ENCODE measurements at regions not wholly inside any gene's neighbourhood (a gene's known extent, or its start where the extent isn't known, plus 50 kb on each side); places are given as distances from the start of the nearest gene placed in this dataset.

DNA sequence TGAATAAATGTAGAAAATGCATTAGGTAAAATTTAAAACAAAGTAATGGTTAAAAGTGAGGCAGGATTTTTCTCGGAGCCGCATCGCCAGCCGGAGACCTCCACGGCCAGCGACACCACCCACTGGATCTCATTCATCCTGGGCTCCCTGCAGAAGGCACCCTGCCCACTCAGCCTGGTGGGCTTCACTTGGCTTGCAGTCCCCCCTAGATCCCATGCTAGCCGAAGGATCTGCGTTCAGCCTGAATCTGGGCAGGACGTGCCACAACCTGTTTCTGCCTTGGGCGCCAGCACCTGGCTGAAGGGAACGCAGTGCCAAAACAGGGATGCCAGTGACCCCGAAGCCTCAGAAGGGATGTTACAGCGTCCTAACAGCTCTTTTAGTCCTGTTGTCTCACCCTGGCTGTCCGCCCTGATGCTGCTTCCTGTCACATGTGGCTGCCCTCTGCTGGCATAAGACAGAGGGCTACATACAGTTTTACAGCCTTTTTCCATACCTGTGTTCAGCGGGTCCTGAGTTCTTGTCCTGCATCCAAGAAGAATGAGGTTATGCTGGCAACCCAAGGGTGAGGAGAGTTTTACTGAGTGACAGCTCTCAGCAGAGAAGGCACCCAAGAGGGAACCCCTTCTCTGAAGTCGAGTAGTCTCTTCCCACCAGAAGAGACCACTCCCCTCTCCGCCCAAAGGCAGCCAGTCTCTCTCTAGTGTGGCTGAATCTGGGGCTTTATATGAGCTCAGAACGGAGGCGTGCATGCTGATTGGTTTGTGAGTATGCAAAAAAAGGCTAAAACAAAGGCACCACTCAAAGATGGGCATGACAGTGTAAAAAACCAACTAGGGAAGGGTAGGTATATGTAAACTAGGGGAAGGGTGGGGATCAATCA is 173.1 kb upstream of the GYPC start:
- in situ Hi-C loops (cut with HindIII; ENCODE audit: extremely low pct_ligation_motif_present, low pct_unique_long_range_greater_than_20kb) (no loop called here), intact Hi-C loops (cut with micrococcal nuclease; ENCODE audit: unreplicated experiment) (loop anchor here (1.0 kb wide), 1 partner anchor 238 kb away; no protein-coding TSS in a partner anchor)
- CTCF ChIA-PET (ENCODE audit: low intra/inter-chr PET ratio, low total read pairs): no interaction called here
- Histone ChIP-seq H3K79me2 (ENCODE audit: insufficient read depth, low read length) (no peaks in the 10 kb centered on the region), H3K9ac (ENCODE audit: insufficient read depth, low read depth, low read length) (no peak overlapping the region), H3K4me3 (replicated peaks in 1 of 3; ENCODE audit: insufficient read depth in 1 of 3, low read depth in 2 of 3, low read length in 3 of 3) (no peak overlapping the region), H3K36me3 (replicated peaks in 1 of 2; ENCODE audit: control insufficient read depth in 1 of 2, insufficient read depth in 2 of 2, low read length in 2 of 2) (no peaks in the 10 kb centered on the region), H3K27me3 (ENCODE audit: control insufficient read depth in 1 of 2, insufficient read depth in 2 of 2, low read length in 2 of 2) (no peaks in the 10 kb centered on the region; a peak in 1 of 5 replicates), H3K4me2 (ENCODE audit: low read depth, low read length) (no peak overlapping the region), H3K9me3 (ENCODE audit: low read length) (no peaks in the 10 kb centered on the region), H4K20me1 (ENCODE audit: insufficient read depth, low read length) (no peaks in the 10 kb centered on the region), H3K27ac (ENCODE audit: extremely low read length, insufficient read depth, low read length) (no peak overlapping the region), H3K4me1 (ENCODE audit: insufficient read depth, low read length) (no peaks in the 10 kb centered on the region), H2AFZ (ENCODE audit: low read length) (no peak overlapping the region)
- peak; percentile 99 for ATAC-seq
- BruUV-seq (replicated peaks): no TSS peak
- no peak for FAIRE-seq
- 48% methylated on average over 13 of the region's 19 CpGs for WGBS (ENCODE audit: low lambda C conversion rate)
- DNase-seq (ENCODE audit: low spot score): peak; percentile 43
- POLR2A ChIA-PET: no interaction called here
- TF ChIP-seq ZBTB20 (CRISPR knock-in tag; IDR thresholded peaks at IDR 0.05; ENCODE audit: borderline replicate concordance, low read depth) (no peak), HNRNPK (IDR thresholded peaks at IDR 0.05; ENCODE audit: low read depth, low read length, poor library complexity, severe bottlenecking) (no peak), NFRKB (IDR thresholded peaks at IDR 0.05) (no peak), GABPB1 (CRISPR knock-in tag; IDR thresholded peaks at IDR 0.05) (peak; percentile 64; the same call in 1 of the 2 replicates), HNF4A (CRISPR knock-in tag; IDR thresholded peaks at IDR 0.05) (no peak), SALL2 (CRISPR knock-in tag; IDR thresholded peaks at IDR 0.05) (no peak), ZNF460 (CRISPR knock-in tag; IDR thresholded peaks at IDR 0.05; ENCODE audit: borderline replicate concordance) (no peak), SMC3 (IDR thresholded peaks at IDR 0.05; ENCODE audit: low read length) (peak; percentile 62; the same call in 1 of the 2 replicates), ZNF567 (CRISPR knock-in tag; IDR thresholded peaks at IDR 0.05; ENCODE audit: borderline replicate concordance) (no peak), ARNTL (CRISPR knock-in tag; IDR thresholded peaks at IDR 0.05) (no peak), ZNF562 (CRISPR knock-in tag; IDR thresholded peaks at IDR 0.05; ENCODE audit: borderline replicate concordance) (no peak), ETV5 (CRISPR knock-in tag; IDR thresholded peaks at IDR 0.05; ENCODE audit: borderline replicate concordance) (peak; percentile 41; the same call in 1 of the 2 replicates), SMAD3 (CRISPR knock-in tag; IDR thresholded peaks at IDR 0.05) (no peak), ZNF737 (CRISPR knock-in tag; IDR thresholded peaks at IDR 0.05; ENCODE audit: borderline replicate concordance) (0 out of 2 replicates have a peak, but pooled peaks have one; percentile 35), ZNF83 (CRISPR knock-in tag; IDR thresholded peaks at IDR 0.05; ENCODE audit: borderline replicate concordance) (no peak), XRCC5 (optimal IDR thresholded peaks at IDR 0.05; ENCODE audit: low read length) (peak; percentile 53), ZNF777 (CRISPR knock-in tag; IDR thresholded peaks at IDR 0.05) (no peak), STAG1 (CRISPR knock-in tag; IDR thresholded peaks at IDR 0.05) (peak; percentile 63)
- TF ChIP-seq, protein P1, sequence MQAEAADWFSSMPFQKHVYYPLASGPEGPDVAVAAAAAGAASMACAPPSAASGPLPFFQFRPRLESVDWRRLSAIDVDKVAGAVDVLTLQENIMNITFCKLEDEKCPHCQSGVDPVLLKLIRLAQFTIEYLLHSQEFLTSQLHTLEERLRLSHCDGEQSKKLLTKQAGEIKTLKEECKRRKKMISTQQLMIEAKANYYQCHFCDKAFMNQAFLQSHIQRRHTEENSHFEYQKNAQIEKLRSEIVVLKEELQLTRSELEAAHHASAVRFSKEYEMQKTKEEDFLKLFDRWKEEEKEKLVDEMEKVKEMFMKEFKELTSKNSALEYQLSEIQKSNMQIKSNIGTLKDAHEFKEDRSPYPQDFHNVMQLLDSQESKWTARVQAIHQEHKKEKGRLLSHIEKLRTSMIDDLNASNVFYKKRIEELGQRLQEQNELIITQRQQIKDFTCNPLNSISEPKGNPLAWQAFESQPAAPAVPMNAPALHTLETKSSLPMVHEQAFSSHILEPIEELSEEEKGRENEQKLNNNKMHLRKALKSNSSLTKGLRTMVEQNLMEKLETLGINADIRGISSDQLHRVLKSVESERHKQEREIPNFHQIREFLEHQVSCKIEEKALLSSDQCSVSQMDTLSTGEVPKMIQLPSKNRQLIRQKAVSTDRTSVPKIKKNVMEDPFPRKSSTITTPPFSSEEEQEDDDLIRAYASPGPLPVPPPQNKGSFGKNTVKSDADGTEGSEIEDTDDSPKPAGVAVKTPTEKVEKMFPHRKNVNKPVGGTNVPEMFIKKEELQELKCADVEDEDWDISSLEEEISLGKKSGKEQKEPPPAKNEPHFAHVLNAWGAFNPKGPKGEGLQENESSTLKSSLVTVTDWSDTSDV (CRISPR knock-in tag; IDR thresholded peaks at IDR 0.05): no peak
- TF ChIP-seq, protein P2, sequence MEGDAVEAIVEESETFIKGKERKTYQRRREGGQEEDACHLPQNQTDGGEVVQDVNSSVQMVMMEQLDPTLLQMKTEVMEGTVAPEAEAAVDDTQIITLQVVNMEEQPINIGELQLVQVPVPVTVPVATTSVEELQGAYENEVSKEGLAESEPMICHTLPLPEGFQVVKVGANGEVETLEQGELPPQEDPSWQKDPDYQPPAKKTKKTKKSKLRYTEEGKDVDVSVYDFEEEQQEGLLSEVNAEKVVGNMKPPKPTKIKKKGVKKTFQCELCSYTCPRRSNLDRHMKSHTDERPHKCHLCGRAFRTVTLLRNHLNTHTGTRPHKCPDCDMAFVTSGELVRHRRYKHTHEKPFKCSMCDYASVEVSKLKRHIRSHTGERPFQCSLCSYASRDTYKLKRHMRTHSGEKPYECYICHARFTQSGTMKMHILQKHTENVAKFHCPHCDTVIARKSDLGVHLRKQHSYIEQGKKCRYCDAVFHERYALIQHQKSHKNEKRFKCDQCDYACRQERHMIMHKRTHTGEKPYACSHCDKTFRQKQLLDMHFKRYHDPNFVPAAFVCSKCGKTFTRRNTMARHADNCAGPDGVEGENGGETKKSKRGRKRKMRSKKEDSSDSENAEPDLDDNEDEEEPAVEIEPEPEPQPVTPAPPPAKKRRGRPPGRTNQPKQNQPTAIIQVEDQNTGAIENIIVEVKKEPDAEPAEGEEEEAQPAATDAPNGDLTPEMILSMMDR (CRISPR knock-in tag; IDR thresholded peaks at IDR 0.05): peak; percentile 71
- TF ChIP-seq, protein P3, sequence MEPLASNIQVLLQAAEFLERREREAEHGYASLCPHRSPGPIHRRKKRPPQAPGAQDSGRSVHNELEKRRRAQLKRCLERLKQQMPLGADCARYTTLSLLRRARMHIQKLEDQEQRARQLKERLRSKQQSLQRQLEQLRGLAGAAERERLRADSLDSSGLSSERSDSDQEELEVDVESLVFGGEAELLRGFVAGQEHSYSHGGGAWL (CRISPR knock-in tag; IDR thresholded peaks at IDR 0.05): no peak

Measured in HepG2 (cell line).